GM12878 (cell line): ENCODE measurements at regions not wholly inside any gene's neighbourhood (a gene's known extent, or its start where the extent isn't known, plus 50 kb on each side); places are given as distances from the start of the nearest gene placed in this dataset.

Source experiments
- POLR2AphosphoS5 ChIP-seq: IDR thresholded peaks from 2 replicates; pipeline ENCODE4 v1.6.1; 2011; ENCODE audit warnings: mild to moderate bottlenecking, low read length, inconsistent platforms
- TF ChIP-seq, protein P1 (sequence below), 3 experiments: IDR thresholded peaks in 2 of 3; conservative IDR thresholded peaks in 1 of 3; 2 replicates each; pipeline ENCODE4 v1.5.1; 2011; ENCODE audit warnings: low read depth in 3 of 3, low read length in 3 of 3, mild to moderate bottlenecking in 3 of 3, control low read depth in 2 of 3, moderate library complexity in 2 of 3, inconsistent platforms in 1 of 3, mixed read lengths in 1 of 3; ENCODE audit not compliant: control insufficient read depth in 2 of 3, insufficient read depth in 1 of 3; ENCODE audit errors: extremely low read depth in 1 of 3
- TF ChIP-seq, protein P2 (sequence below): fragments of 450-650 bp; IDR thresholded peaks from 2 replicates; pipeline ENCODE4 v1.6.1; 2016; ENCODE audit warnings: mild to moderate bottlenecking

DNA sequence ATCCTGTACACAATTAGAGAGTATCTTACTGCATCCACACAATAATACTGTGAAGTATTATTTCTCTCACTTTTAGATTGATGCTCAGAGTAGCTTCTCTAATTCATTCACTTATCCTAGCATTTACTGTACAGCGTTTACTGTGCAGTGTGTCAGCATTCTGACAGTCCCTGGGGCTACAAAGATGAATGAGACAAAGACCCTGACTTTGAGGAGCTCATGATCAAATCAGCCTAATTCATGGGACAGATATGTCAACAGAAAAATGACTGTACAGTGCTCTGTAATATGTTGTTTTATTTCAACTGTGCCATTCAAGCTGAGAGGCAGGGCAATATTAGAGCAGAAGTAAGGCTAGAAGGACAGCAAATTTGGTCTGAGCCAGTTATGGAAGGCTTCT lies 152.5 kb downstream of the ZNF648 start:
- no peak for TF ChIP-seq POLR2AphosphoS5
- TF ChIP-seq, protein P1, sequence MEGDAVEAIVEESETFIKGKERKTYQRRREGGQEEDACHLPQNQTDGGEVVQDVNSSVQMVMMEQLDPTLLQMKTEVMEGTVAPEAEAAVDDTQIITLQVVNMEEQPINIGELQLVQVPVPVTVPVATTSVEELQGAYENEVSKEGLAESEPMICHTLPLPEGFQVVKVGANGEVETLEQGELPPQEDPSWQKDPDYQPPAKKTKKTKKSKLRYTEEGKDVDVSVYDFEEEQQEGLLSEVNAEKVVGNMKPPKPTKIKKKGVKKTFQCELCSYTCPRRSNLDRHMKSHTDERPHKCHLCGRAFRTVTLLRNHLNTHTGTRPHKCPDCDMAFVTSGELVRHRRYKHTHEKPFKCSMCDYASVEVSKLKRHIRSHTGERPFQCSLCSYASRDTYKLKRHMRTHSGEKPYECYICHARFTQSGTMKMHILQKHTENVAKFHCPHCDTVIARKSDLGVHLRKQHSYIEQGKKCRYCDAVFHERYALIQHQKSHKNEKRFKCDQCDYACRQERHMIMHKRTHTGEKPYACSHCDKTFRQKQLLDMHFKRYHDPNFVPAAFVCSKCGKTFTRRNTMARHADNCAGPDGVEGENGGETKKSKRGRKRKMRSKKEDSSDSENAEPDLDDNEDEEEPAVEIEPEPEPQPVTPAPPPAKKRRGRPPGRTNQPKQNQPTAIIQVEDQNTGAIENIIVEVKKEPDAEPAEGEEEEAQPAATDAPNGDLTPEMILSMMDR (IDR thresholded peaks at IDR 0.05 in 2 of 3, conservative IDR thresholded peaks at IDR 0.05 in 1 of 3; ENCODE audit: control insufficient read depth in 2 of 3, extremely low read depth in 1 of 3, insufficient read depth in 1 of 3, low read depth in 3 of 3, low read length in 3 of 3): no peak
- TF ChIP-seq, protein P2, sequence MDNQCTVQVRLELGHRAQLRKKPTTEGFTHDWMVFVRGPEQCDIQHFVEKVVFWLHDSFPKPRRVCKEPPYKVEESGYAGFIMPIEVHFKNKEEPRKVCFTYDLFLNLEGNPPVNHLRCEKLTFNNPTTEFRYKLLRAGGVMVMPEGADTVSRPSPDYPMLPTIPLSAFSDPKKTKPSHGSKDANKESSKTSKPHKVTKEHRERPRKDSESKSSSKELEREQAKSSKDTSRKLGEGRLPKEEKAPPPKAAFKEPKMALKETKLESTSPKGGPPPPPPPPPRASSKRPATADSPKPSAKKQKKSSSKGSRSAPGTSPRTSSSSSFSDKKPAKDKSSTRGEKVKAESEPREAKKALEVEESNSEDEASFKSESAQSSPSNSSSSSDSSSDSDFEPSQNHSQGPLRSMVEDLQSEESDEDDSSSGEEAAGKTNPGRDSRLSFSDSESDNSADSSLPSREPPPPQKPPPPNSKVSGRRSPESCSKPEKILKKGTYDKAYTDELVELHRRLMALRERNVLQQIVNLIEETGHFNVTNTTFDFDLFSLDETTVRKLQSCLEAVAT: no peak
